Astrocyte (in vitro differentiated cells and primary cell): ENCODE measurements at regions not wholly inside any gene's neighbourhood (a gene's known extent, or its start where the extent isn't known, plus 50 kb on each side); places are given as distances from the start of the nearest gene placed in this dataset.
A peak's percentile ranks its signal among the peaks of the same experiment; 100 is the strongest.

ENCODE experiments used
- DNase-seq: peaks from one replicate; pipeline ENCODE4 v3.0.0-alpha.2; 2010; ENCODE audit warnings: low read depth
- FAIRE-seq: peaks from 2 replicates; lab custom pipeline; 2011; peaks lifted over from hg19 to GRCh38; lab: Jason Lieb, UNC
- H2AFZ ChIP-seq: 2 replicates; pipeline ENCODE4 v1.6.0; 2012; ENCODE audit warnings: low read depth, low read length, inconsistent platforms
- H3K27ac ChIP-seq: 2 replicates; pipeline ENCODE4 v1.5.1; 2011; ENCODE audit warnings: low read depth, low read length, inconsistent platforms
- H3K27me3 ChIP-seq: 2 replicates; pipeline ENCODE4 v1.6.0; 2011; ENCODE audit warnings: low read length, inconsistent platforms; ENCODE audit not compliant: insufficient read depth
- H3K36me3 ChIP-seq: 2 replicates; pipeline ENCODE4 v1.5.1; 2011; ENCODE audit warnings: low read length, inconsistent platforms; ENCODE audit not compliant: insufficient read depth
- H3K4me1 ChIP-seq: 2 replicates; pipeline ENCODE4 v1.5.1; 2011; ENCODE audit warnings: low read length, inconsistent platforms; ENCODE audit not compliant: insufficient read depth
- H3K4me2 ChIP-seq: 2 replicates; pipeline ENCODE4 v1.6.0; 2012; ENCODE audit warnings: low read length, inconsistent platforms
- H3K4me3 ChIP-seq: 2 replicates; pipeline ENCODE4 v1.5.1; 2011; ENCODE audit warnings: low read depth, mild to moderate bottlenecking, low read length, inconsistent platforms; ENCODE audit not compliant: insufficient read depth
- H3K79me2 ChIP-seq: 2 replicates; pipeline ENCODE4 v1.6.0; 2012; ENCODE audit warnings: mild to moderate bottlenecking, low read length, inconsistent platforms; ENCODE audit not compliant: insufficient read depth
- H3K9ac ChIP-seq: 2 replicates; pipeline ENCODE4 v1.6.0; 2012; ENCODE audit warnings: mild to moderate bottlenecking, low read length, inconsistent platforms
- H3K9me3 ChIP-seq: 2 replicates; pipeline ENCODE4 v1.5.1; 2012; ENCODE audit warnings: low read depth, mild to moderate bottlenecking, low read length, inconsistent platforms; ENCODE audit not compliant: insufficient read depth
- H4K20me1 ChIP-seq: 2 replicates; pipeline ENCODE4 v1.6.0; 2012; ENCODE audit warnings: low read length, inconsistent platforms; ENCODE audit not compliant: insufficient read depth
- H3K27ac Mint-ChIP-seq: one replicate; pipeline ENCODE4 v1.8.0; 2021; ENCODE audit warnings: mild to moderate bottlenecking, mixed read lengths; ENCODE audit not compliant: unreplicated experiment
- H3K27me3 Mint-ChIP-seq: one replicate; pipeline ENCODE4 v1.8.0; 2021; ENCODE audit warnings: low read depth, mixed read lengths; ENCODE audit not compliant: unreplicated experiment
- H3K36me3 Mint-ChIP-seq: one replicate; pipeline ENCODE4 v1.8.0; 2021; ENCODE audit warnings: low read depth, mixed read lengths; ENCODE audit not compliant: unreplicated experiment
- H3K4me1 Mint-ChIP-seq: one replicate; pipeline ENCODE4 v1.8.0; 2021; ENCODE audit warnings: low read depth, mixed read lengths; ENCODE audit not compliant: unreplicated experiment
- H3K4me3 Mint-ChIP-seq: one replicate; pipeline ENCODE4 v1.8.0; 2021; ENCODE audit warnings: mild to moderate bottlenecking, moderate library complexity, mixed read lengths; ENCODE audit not compliant: unreplicated experiment
- H3K9me3 Mint-ChIP-seq: one replicate; pipeline ENCODE4 v1.8.0; 2021; ENCODE audit warnings: mild to moderate bottlenecking, mixed read lengths; ENCODE audit not compliant: unreplicated experiment
- EZH2 ChIP-seq: IDR thresholded peaks from 2 replicates; pipeline ENCODE4 v1.6.1; 2012; ENCODE audit warnings: mild to moderate bottlenecking, low read length, inconsistent platforms; ENCODE audit not compliant: insufficient read depth
- TF ChIP-seq, protein P1 (sequence below): IDR thresholded peaks from 2 replicates; pipeline ENCODE4 v1.5.1; 2011; ENCODE audit warnings: low read depth, mild to moderate bottlenecking, inconsistent platforms, low read length, moderate library complexity; ENCODE audit not compliant: insufficient read depth

DNA sequence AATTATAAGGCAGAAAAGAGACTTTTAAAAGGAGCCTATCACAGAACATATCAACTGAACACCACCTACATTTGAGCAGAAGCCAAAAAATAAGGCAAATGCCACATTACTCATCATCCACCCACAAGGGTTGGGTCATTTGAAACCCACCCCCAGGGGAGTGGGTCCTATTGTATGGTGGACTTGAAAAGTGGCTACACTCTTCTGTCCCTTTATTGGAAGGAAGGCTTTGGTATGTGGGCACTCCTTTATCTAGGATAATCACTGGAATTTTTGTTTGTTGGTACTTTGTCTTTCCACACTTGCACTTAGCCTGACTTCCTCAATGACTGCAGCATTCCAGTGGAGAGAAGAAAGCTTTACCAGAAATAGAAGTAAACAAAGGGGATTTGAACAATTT is 157.2 kb upstream of the COL11A1 start:
- peak overlapping the region; percentile 100 for H3K27ac Mint-ChIP-seq
- peak overlapping the region; percentile 72 for H3K4me2 ChIP-seq
- H3K27me3 Mint-ChIP-seq = no peaks in the 10 kb centered on the region
- H3K36me3 ChIP-seq = no peaks in the 10 kb centered on the region
- H3K4me3 Mint-ChIP-seq = peak overlapping the region; percentile 8
- H4K20me1 ChIP-seq = no peaks in the 10 kb centered on the region
- H3K9ac ChIP-seq = peak overlapping the region; percentile 61
- H3K36me3 Mint-ChIP-seq = no peaks in the 10 kb centered on the region
- H3K4me1 Mint-ChIP-seq = peaks cover 27% of the 10 kb centered on the region
- H3K27me3 ChIP-seq = no peaks in the 10 kb centered on the region
- FAIRE-seq (no peak), DNase-seq (peak; percentile 74)
- peak overlapping the region; percentile 8 for H3K4me3 ChIP-seq
- H2AFZ ChIP-seq = no peak overlapping the region
- peak overlapping the region; percentile 69 for H3K27ac ChIP-seq
- peaks cover 6% of the 10 kb centered on the region for H3K9me3 Mint-ChIP-seq
- no peaks in the 10 kb centered on the region for H3K79me2 ChIP-seq
- TF ChIP-seq EZH2 = no peak
- TF ChIP-seq, protein P1, sequence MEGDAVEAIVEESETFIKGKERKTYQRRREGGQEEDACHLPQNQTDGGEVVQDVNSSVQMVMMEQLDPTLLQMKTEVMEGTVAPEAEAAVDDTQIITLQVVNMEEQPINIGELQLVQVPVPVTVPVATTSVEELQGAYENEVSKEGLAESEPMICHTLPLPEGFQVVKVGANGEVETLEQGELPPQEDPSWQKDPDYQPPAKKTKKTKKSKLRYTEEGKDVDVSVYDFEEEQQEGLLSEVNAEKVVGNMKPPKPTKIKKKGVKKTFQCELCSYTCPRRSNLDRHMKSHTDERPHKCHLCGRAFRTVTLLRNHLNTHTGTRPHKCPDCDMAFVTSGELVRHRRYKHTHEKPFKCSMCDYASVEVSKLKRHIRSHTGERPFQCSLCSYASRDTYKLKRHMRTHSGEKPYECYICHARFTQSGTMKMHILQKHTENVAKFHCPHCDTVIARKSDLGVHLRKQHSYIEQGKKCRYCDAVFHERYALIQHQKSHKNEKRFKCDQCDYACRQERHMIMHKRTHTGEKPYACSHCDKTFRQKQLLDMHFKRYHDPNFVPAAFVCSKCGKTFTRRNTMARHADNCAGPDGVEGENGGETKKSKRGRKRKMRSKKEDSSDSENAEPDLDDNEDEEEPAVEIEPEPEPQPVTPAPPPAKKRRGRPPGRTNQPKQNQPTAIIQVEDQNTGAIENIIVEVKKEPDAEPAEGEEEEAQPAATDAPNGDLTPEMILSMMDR = no peak
- peaks cover 17% of the 10 kb centered on the region for H3K4me1 ChIP-seq
- H3K9me3 ChIP-seq = no peaks in the 10 kb centered on the region

DNA sequence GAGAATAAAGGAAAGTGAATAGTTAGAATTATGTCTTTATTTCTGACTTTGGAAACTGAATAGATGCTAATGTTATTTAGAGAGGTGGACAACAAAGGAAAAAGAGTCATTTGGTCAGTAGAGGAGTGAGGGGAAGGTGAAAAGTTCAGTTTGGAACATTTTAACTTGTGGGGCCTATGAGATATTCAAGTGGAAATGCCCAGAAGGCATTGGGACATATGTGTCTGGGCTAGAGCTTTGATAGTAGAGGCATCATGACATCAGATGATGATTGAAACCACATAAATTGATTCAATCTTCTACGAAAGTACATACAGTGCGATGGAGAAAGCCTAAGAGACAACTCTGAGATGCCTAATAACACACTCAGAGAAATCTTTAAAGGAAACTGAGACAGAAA is 151.7 kb upstream of the COL11A1 start:
- Mint-ChIP-seq H3K9me3 (peaks cover 2% of the 10 kb centered on the region), H3K36me3 (no peaks in the 10 kb centered on the region), H3K27me3 (no peaks in the 10 kb centered on the region), H3K4me1 (peaks cover 14% of the 10 kb centered on the region), H3K4me3 (no peak overlapping the region), H3K27ac (no peak overlapping the region)
- Histone ChIP-seq H3K4me2 (no peak overlapping the region), H3K27ac (no peak overlapping the region), H3K4me3 (no peak overlapping the region), H2AFZ (no peak overlapping the region), H3K9me3 (no peaks in the 10 kb centered on the region), H4K20me1 (no peaks in the 10 kb centered on the region), H3K79me2 (no peaks in the 10 kb centered on the region), H3K27me3 (no peaks in the 10 kb centered on the region), H3K4me1 (no peaks in the 10 kb centered on the region), H3K9ac (no peak overlapping the region), H3K36me3 (no peaks in the 10 kb centered on the region)
- TF ChIP-seq, protein P1 = no peak
- no peak for TF ChIP-seq EZH2
- DNase-seq (no peak), FAIRE-seq (no peak)

DNA sequence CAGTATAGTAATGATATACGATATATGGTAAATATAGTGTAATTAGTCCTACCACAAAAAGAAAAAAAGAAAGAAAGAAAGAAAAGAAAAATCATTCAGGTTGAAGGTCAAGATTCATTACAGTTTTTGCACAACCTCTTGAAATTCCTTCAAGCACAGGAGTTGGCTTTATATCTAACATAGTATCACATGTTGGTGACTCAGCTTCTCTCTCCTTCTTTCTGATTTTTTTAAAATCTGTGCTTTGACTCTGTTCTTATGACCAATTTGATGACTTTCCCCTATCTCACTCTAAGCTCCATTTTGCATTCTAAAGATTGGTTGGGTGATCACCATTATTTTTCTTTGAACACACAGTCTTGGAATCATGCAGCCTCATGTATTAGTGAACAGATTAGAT is 148.2 kb upstream of the COL11A1 start:
- Histone ChIP-seq H3K9ac (no peak overlapping the region), H3K36me3 (no peaks in the 10 kb centered on the region), H3K4me1 (no peaks in the 10 kb centered on the region), H3K27ac (no peak overlapping the region), H3K27me3 (no peaks in the 10 kb centered on the region), H2AFZ (no peak overlapping the region), H3K4me3 (no peak overlapping the region), H4K20me1 (no peaks in the 10 kb centered on the region), H3K4me2 (no peak overlapping the region), H3K79me2 (no peaks in the 10 kb centered on the region), H3K9me3 (no peaks in the 10 kb centered on the region)
- Mint-ChIP-seq H3K4me1 (peaks cover 17% of the 10 kb centered on the region), H3K36me3 (no peaks in the 10 kb centered on the region), H3K9me3 (no peaks in the 10 kb centered on the region), H3K27me3 (no peaks in the 10 kb centered on the region), H3K27ac (peak overlapping the region; percentile 68), H3K4me3 (no peak overlapping the region)
- DNase-seq = peak; percentile 76
- FAIRE-seq = no peak
- no peak for TF ChIP-seq EZH2
- TF ChIP-seq, protein P1 = no peak
